ENCODE measurements at regions not wholly inside any gene's neighbourhood (a gene's known extent, or its start where the extent isn't known, plus 50 kb on each side); places are given as distances from the start of the nearest gene placed in this dataset.

GRCh38 chr2:18066894-18067293 is 188.4 kb downstream of the KCNS3 start:
- no peaks in the 10 kb centered on the region for H3K36me3 Mint-ChIP-seq (ENCODE audit: low read depth)
- ChIA-PET CTCF (no interaction called here), POLR2A (interaction anchor here (0.6 kb wide), 1 partner anchor 313 kb away, joined by 4 read pairs; the partner anchor contains the start of genes GEN1 and SMC6)
- no peak for TF ChIP-seq CTCF (IDR thresholded peaks at IDR 0.05)
- intact Hi-C loops (cut with micrococcal nuclease): no loop called here
- no peak overlapping the region for H3K4me3 Mint-ChIP-seq
- ATAC-seq (ENCODE audit: low read depth): no peak
- DNase-seq: no peak
- no peaks in the 10 kb centered on the region for H3K4me1 Mint-ChIP-seq
- H3K27me3 Mint-ChIP-seq: peaks cover 9% of the 10 kb centered on the region
- H3K27ac Mint-ChIP-seq: no peak overlapping the region
- no peaks in the 10 kb centered on the region for H3K9me3 Mint-ChIP-seq

GRCh38 chr2:18066066-18066465 is 187.6 kb downstream of the KCNS3 start:
- no peaks in the 10 kb centered on the region for H3K4me1 Mint-ChIP-seq
- intact Hi-C loops (cut with micrococcal nuclease): no loop called here
- peaks cover 6% of the 10 kb centered on the region for H3K27me3 Mint-ChIP-seq
- ATAC-seq (ENCODE audit: low read depth): no peak
- DNase-seq: no peak
- ChIA-PET POLR2A (interaction anchor here (0.6 kb wide), 1 partner anchor 312 kb away, joined by 4 read pairs; the partner anchor contains the start of genes GEN1 and SMC6), CTCF (no interaction called here)
- no peak overlapping the region for H3K4me3 Mint-ChIP-seq
- no peaks in the 10 kb centered on the region for H3K36me3 Mint-ChIP-seq (ENCODE audit: low read depth)
- no peaks in the 10 kb centered on the region for H3K9me3 Mint-ChIP-seq
- H3K27ac Mint-ChIP-seq: no peak overlapping the region
- TF ChIP-seq CTCF (IDR thresholded peaks at IDR 0.05): no peak

GRCh38 chr2:18065249-18065648 is 186.8 kb downstream of the KCNS3 start:
- Mint-ChIP-seq H3K9me3 (no peaks in the 10 kb centered on the region), H3K4me3 (no peak overlapping the region), H3K27me3 (peaks cover 6% of the 10 kb centered on the region), H3K27ac (no peak overlapping the region), H3K4me1 (no peaks in the 10 kb centered on the region), H3K36me3 (ENCODE audit: low read depth) (no peaks in the 10 kb centered on the region)
- ChIA-PET POLR2A (no interaction called here), CTCF (no interaction called here)
- no peak for TF ChIP-seq CTCF (IDR thresholded peaks at IDR 0.05)
- intact Hi-C loops (cut with micrococcal nuclease): no loop called here
- DNase-seq: no peak
- ATAC-seq (ENCODE audit: low read depth): no peak

- ATAC-seq (ENCODE audit: low read depth): no peak
- Mint-ChIP-seq H3K4me1 (no peaks in the 10 kb centered on the region), H3K27me3 (peaks cover 6% of the 10 kb centered on the region), H3K9me3 (no peaks in the 10 kb centered on the region), H3K36me3 (ENCODE audit: low read depth) (no peaks in the 10 kb centered on the region), H3K27ac (no peak overlapping the region), H3K4me3 (no peak overlapping the region)
- no peak for DNase-seq
- intact Hi-C loops (cut with micrococcal nuclease): no loop called here
- ChIA-PET CTCF (no interaction called here), POLR2A (no interaction called here)
- TF ChIP-seq CTCF (IDR thresholded peaks at IDR 0.05): no peak
Observed at GRCh38 chr2:18063826-18064470, 185.5 kb downstream of the KCNS3 start.

- no peaks in the 10 kb centered on the region for H3K36me3 Mint-ChIP-seq (ENCODE audit: low read depth)
- CTCF ChIA-PET: no interaction called here
- H3K4me3 Mint-ChIP-seq: no peak overlapping the region
Observed at GRCh38 chr2:18062892-18063291, 184.4 kb downstream of the KCNS3 start.

More at GRCh38 chr2:18062892-18063291, 184.4 kb downstream of the KCNS3 start:
- no peak for TF ChIP-seq CTCF (IDR thresholded peaks at IDR 0.05)
- Mint-ChIP-seq H3K9me3 (no peaks in the 10 kb centered on the region), H3K27ac (no peak overlapping the region), H3K4me1 (no peaks in the 10 kb centered on the region), H3K27me3 (no peaks in the 10 kb centered on the region)
- ATAC-seq (ENCODE audit: low read depth) (no peak), DNase-seq (no peak)
- intact Hi-C loops (cut with micrococcal nuclease): no loop called here
- POLR2A ChIA-PET: no interaction called here

All from activated B cell treated with CpG ODN at 0.5 μM for 24 hours (primary cell).